Parathyroid adenoma (tissue), 2 donors: ENCODE measurements at regions not wholly inside any gene's neighbourhood (a gene's known extent, or its start where the extent isn't known, plus 50 kb on each side); places are given as distances from the start of the nearest gene placed in this dataset.

Experiments used
- H2AFZ ChIP-seq: fragments of 300-600 bp; sonication (generic); one replicate; pipeline ENCODE4 v1.7.0; 2017; ENCODE audit warnings: antibody characterized with exemption, mild to moderate bottlenecking
- H3K27ac ChIP-seq: fragments of 300-600 bp; sonication (generic); one replicate; pipeline ENCODE4 v1.7.0; 2017
- H3K27me3 ChIP-seq: fragments of 300-600 bp; sonication (generic); one replicate; pipeline ENCODE4 v1.7.0; 2017; ENCODE audit warnings: low read length; ENCODE audit not compliant: control insufficient read depth, insufficient read depth
- H3K36me3 ChIP-seq: fragments of 300-600 bp; sonication (generic); one replicate; pipeline ENCODE4 v1.7.0; 2017; ENCODE audit warnings: low read length; ENCODE audit not compliant: control insufficient read depth, insufficient read depth
- H3K4me1 ChIP-seq: fragments of 300-600 bp; sonication (generic); one replicate; pipeline ENCODE4 v1.7.0; 2017; ENCODE audit warnings: control low read depth
- H3K4me2 ChIP-seq: fragments of 300-600 bp; sonication (generic); one replicate; pipeline ENCODE4 v1.7.0; 2017; ENCODE audit warnings: low read length
- H3K4me3 ChIP-seq: fragments of 300-600 bp; sonication (generic); one replicate; pipeline ENCODE4 v1.7.0; 2017; ENCODE audit warnings: low read depth, low read length
- H3K79me2 ChIP-seq: fragments of 300-600 bp; sonication (generic); one replicate; pipeline ENCODE4 v1.7.0; 2017; ENCODE audit warnings: control low read depth
- H3K9ac ChIP-seq: fragments of 300-600 bp; sonication (generic); one replicate; pipeline ENCODE4 v1.7.0; 2017; ENCODE audit warnings: mild to moderate bottlenecking
- H3K9me3 ChIP-seq: fragments of 300-600 bp; sonication (generic); one replicate; pipeline ENCODE4 v1.7.0; 2017; ENCODE audit warnings: low read length; ENCODE audit not compliant: control insufficient read depth
- TF ChIP-seq, protein P1 (sequence below): fragments of 300-600 bp; sonication (generic); IDR thresholded peaks from one replicate; pipeline ENCODE4 v1.7.0; 2017; ENCODE audit warnings: antibody characterized with exemption, mild to moderate bottlenecking
- donor health status: primary hyperparathyroidism.

DNA sequence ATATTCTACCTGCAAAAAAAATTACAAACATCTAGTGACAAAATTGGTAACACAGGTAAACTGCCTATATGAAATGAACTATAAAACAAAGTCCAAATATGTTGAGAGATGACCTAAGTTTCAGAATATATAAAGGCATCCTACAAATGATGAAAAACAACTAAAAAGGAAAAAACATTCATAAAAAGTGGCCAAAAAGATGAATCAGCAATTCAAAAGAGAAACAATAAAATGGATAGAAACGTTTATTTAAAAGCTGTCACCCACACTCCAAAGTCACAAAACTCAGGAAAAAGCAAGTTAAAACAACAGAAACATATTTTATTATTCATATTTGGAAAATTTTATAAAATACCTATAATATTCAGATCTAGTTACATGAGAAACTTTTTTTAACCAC is 106.5 kb upstream of the DCN start:
- no peak overlapping the region for H2AFZ ChIP-seq
- no peak overlapping the region for H3K4me2 ChIP-seq
- H3K27me3 ChIP-seq, result no peaks in the 10 kb centered on the region
- no peaks in the 10 kb centered on the region for H3K9me3 ChIP-seq
- H3K9ac ChIP-seq, result no peak overlapping the region
- H3K36me3 ChIP-seq, result no peaks in the 10 kb centered on the region
- H3K4me1 ChIP-seq, result no peaks in the 10 kb centered on the region
- no peak overlapping the region for H3K4me3 ChIP-seq
- H3K79me2 ChIP-seq, result no peaks in the 10 kb centered on the region
- TF ChIP-seq, protein P1, sequence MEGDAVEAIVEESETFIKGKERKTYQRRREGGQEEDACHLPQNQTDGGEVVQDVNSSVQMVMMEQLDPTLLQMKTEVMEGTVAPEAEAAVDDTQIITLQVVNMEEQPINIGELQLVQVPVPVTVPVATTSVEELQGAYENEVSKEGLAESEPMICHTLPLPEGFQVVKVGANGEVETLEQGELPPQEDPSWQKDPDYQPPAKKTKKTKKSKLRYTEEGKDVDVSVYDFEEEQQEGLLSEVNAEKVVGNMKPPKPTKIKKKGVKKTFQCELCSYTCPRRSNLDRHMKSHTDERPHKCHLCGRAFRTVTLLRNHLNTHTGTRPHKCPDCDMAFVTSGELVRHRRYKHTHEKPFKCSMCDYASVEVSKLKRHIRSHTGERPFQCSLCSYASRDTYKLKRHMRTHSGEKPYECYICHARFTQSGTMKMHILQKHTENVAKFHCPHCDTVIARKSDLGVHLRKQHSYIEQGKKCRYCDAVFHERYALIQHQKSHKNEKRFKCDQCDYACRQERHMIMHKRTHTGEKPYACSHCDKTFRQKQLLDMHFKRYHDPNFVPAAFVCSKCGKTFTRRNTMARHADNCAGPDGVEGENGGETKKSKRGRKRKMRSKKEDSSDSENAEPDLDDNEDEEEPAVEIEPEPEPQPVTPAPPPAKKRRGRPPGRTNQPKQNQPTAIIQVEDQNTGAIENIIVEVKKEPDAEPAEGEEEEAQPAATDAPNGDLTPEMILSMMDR, result no peak
- no peak overlapping the region for H3K27ac ChIP-seq

DNA sequence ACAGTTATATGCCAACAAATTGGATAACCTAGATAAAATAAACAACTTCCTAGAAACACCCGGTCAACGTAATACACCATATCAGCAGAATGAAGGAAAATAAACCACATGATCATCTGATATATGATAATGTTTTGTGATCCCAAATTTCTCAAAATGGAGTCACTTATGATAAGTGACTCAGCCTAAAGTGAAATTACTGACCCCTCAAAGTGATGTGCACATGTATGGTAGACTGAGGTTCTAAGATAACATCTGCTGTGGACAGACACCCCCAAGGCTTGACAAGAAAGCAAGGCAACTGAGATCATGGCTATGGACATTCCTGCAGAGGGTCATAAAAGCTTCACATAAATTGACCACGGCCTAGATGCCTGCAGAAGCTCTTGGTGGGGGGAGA is 105.1 kb upstream of the DCN start:
- H3K27ac ChIP-seq, result no peak overlapping the region
- H3K36me3 ChIP-seq, result no peaks in the 10 kb centered on the region
- H3K9ac ChIP-seq, result no peak overlapping the region
- no peaks in the 10 kb centered on the region for H3K27me3 ChIP-seq
- no peak overlapping the region for H3K4me3 ChIP-seq
- TF ChIP-seq, protein P1, result no peak
- no peak overlapping the region for H2AFZ ChIP-seq
- H3K4me1 ChIP-seq, result no peaks in the 10 kb centered on the region
- no peaks in the 10 kb centered on the region for H3K9me3 ChIP-seq
- no peaks in the 10 kb centered on the region for H3K79me2 ChIP-seq
- H3K4me2 ChIP-seq, result no peak overlapping the region

DNA sequence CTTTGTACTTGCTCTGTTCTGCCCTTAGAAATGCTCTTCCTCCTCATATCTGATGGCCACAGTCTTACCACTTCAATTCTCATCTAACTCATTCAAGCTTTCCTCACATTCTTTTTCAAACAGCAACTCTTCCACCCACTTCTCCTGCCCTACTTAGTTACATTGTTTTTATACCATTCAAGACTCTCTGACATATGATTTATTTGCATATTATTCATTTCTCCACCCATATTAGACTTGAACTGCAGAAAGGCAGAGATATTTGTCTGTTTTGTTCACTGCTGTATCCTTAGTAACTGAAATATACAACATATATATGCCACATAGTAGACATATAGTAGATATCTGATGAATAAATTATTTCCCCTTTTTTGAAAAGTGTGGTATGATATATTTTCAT is 95.5 kb upstream of the DCN start:
- H3K27me3 ChIP-seq, result no peaks in the 10 kb centered on the region
- no peaks in the 10 kb centered on the region for H3K79me2 ChIP-seq
- H3K4me1 ChIP-seq, result no peaks in the 10 kb centered on the region
- TF ChIP-seq, protein P1, result no peak
- no peak overlapping the region for H3K4me3 ChIP-seq
- no peaks in the 10 kb centered on the region for H3K36me3 ChIP-seq
- no peak overlapping the region for H3K4me2 ChIP-seq
- H3K9ac ChIP-seq, result no peak overlapping the region
- no peak overlapping the region for H3K27ac ChIP-seq
- H2AFZ ChIP-seq, result no peak overlapping the region
- H3K9me3 ChIP-seq, result no peaks in the 10 kb centered on the region

DNA sequence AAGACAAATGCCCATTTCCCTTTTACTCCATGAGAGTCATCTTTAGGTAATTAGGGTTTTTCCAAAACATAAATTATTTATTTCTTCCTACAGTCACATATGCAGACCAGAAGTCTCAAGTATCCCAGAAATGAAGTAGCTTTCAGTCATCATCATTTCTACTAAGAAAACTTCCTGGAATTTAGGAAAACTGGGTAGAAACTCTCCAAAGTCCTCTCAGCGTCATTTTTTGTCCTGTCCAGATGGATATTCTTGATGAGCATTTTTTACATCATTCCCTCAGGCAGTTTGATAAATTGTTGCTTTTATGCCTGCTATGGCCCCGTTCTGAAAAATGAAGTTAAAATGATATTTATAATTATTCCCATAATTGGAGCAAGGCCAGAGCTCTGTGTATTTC is 93.9 kb upstream of the DCN start:
- Histone ChIP-seq H3K27ac (no peak overlapping the region), H3K36me3 (no peaks in the 10 kb centered on the region)

DNA sequence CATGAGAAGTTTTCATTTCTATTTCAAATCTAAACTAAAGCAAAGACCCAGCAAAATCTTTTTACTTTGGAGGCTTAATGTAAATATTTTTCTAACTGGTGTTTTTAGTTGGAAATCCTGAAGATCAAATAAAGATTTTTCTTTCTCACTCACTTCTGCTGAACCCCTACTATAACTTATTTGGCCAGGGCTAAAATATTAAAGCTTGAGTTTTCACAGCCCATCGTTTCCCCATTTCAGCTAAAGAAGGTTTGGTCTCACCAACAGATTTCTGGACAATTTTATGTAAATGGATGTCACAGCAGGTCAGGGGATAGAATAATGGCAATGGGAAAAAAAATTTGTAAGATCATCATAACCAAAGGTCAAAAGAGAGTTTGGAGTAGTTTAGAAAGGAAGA is 92.7 kb upstream of the DCN start:
- no peak overlapping the region for H3K4me3 ChIP-seq
- no peaks in the 10 kb centered on the region for H3K27me3 ChIP-seq
- H2AFZ ChIP-seq, result no peak overlapping the region
- H3K27ac ChIP-seq, result no peak overlapping the region
- no peaks in the 10 kb centered on the region for H3K79me2 ChIP-seq
- no peak overlapping the region for H3K9ac ChIP-seq
- no peaks in the 10 kb centered on the region for H3K36me3 ChIP-seq
- H3K4me2 ChIP-seq, result no peak overlapping the region
- no peaks in the 10 kb centered on the region for H3K4me1 ChIP-seq
- H3K9me3 ChIP-seq, result no peaks in the 10 kb centered on the region
- TF ChIP-seq, protein P1, result no peak

More for the DNA sequence above, 93.9 kb upstream of the DCN start:
- Histone ChIP-seq H3K4me1 (no peaks in the 10 kb centered on the region), H3K9ac (no peak overlapping the region), H3K27me3 (no peaks in the 10 kb centered on the region), H3K79me2 (no peaks in the 10 kb centered on the region), H2AFZ (no peak overlapping the region), H3K4me2 (no peak overlapping the region), H3K9me3 (no peaks in the 10 kb centered on the region), H3K4me3 (no peak overlapping the region)
- TF ChIP-seq, protein P1, result no peak
